ENCODE measurements at regions not wholly inside any gene's neighbourhood (a gene's known extent, or its start where the extent isn't known, plus 50 kb on each side); places are given as distances from the start of the nearest gene placed in this dataset.

DNA sequence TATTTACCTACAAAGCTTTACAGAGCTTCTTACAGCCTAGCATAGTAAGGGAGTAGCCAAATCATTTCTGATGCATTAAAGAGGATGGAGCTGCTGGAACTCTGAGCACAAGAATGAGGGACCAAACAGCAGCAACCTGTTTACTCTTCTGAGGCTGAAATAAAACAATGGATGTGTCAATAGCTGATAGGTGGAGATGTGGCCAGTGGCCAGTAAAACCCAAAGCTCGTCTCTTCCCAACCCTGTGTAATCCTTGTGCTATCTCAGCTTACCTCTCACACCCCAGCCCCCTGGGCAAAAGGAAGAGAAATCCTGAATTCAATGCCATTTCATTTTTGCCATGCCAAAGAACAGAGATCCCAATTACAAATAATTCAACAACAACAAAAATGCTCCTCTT is 446.7 kb upstream of the SMIM31 start:
- Histone ChIP-seq H3K4me1 (no peaks in the 10 kb centered on the region), H3K36me3 (ENCODE audit: insufficient read depth in 1 of 2, low read depth in 1 of 2) (no peaks in the 10 kb centered on the region), H3K27me3 (ENCODE audit: insufficient read depth in 3 of 3, low read length in 2 of 3) (no peaks in the 10 kb centered on the region), H3K27ac (no peak overlapping the region), H3K9me3 (no peaks in the 10 kb centered on the region), H3K4me3 (no peak overlapping the region)
- intact Hi-C loops (cut with DNase I) = no loop called here
- ATAC-seq (no peak), DNase-seq (no peak)
- TF ChIP-seq, protein P1, sequence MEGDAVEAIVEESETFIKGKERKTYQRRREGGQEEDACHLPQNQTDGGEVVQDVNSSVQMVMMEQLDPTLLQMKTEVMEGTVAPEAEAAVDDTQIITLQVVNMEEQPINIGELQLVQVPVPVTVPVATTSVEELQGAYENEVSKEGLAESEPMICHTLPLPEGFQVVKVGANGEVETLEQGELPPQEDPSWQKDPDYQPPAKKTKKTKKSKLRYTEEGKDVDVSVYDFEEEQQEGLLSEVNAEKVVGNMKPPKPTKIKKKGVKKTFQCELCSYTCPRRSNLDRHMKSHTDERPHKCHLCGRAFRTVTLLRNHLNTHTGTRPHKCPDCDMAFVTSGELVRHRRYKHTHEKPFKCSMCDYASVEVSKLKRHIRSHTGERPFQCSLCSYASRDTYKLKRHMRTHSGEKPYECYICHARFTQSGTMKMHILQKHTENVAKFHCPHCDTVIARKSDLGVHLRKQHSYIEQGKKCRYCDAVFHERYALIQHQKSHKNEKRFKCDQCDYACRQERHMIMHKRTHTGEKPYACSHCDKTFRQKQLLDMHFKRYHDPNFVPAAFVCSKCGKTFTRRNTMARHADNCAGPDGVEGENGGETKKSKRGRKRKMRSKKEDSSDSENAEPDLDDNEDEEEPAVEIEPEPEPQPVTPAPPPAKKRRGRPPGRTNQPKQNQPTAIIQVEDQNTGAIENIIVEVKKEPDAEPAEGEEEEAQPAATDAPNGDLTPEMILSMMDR (IDR thresholded peaks at IDR 0.05) = no peak
- WGBS, 3 donors = 59 to 73% (median 65%) methylated on average over 1 of the region's 1 CpG

DNA sequence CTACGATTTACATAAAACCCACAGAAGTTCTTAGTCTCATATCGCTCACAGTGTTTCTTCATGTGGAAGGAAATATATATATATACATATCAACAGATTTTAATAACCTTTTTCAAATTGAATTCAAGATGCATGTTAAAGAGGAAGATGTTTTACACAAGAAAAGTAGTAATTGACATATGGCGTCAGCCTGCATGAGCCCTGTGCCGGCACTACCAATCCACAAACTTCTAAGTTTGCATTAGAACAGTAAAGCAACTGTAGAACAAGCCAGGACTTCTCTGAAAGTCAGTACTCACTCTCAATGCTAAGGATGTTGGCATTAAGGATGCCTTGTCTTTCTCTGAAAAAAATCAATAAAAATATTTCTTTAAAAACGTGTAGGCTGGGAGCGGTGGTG is 441.3 kb upstream of the SMIM31 start:
- Histone ChIP-seq H3K4me3 (no peak overlapping the region), H3K27ac (no peak overlapping the region), H3K9me3 (no peaks in the 10 kb centered on the region), H3K4me1 (no peaks in the 10 kb centered on the region), H3K27me3 (ENCODE audit: insufficient read depth in 3 of 3, low read length in 2 of 3) (no peaks in the 10 kb centered on the region), H3K36me3 (ENCODE audit: insufficient read depth in 1 of 2, low read depth in 1 of 2) (no peaks in the 10 kb centered on the region)
- intact Hi-C loops (cut with DNase I) = no loop called here
- DNase-seq (no peak), ATAC-seq (no peak)
- TF ChIP-seq, protein P1 (IDR thresholded peaks at IDR 0.05) = no peak
- 91 to 95% (median 94%) methylated on average over 6 of the region's 6 CpGs for whole genome bisulfite sequencing, 3 donors

DNA sequence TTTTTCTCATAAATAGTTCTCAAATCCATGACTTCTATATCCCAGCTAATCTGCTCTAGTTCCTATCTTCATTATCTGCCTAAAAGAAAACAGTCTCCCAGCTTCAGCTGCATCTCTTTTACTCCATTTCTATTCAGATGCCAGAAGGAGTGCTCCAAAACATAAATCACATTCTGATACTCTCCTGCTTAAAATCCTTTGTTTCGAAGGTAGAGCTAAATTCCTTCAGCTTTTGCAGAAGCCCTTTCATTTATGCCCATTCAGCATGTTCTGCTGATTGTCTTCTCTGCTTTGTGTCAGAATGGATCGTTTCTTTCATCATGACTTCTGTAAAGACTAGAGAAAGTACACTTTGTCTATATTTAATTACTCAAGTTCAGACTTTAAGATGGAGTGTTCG is 440.1 kb upstream of the SMIM31 start:
- H3K36me3 ChIP-seq (ENCODE audit: insufficient read depth in 1 of 2, low read depth in 1 of 2) = no peaks in the 10 kb centered on the region
- H3K27me3 ChIP-seq (ENCODE audit: insufficient read depth in 3 of 3, low read length in 2 of 3) = no peaks in the 10 kb centered on the region
- TF ChIP-seq, protein P1 (IDR thresholded peaks at IDR 0.05) = no peak
- 45 to 67% (median 61%) methylated on average over 3 of the region's 3 CpGs for WGBS, 3 donors
- no peaks in the 10 kb centered on the region for H3K9me3 ChIP-seq
- DNase-seq = no peak
- no peak overlapping the region for H3K4me3 ChIP-seq
- no peak overlapping the region for H3K27ac ChIP-seq
- H3K4me1 ChIP-seq = no peaks in the 10 kb centered on the region
- intact Hi-C loops (cut with DNase I) = no loop called here
- no peak for ATAC-seq

DNA sequence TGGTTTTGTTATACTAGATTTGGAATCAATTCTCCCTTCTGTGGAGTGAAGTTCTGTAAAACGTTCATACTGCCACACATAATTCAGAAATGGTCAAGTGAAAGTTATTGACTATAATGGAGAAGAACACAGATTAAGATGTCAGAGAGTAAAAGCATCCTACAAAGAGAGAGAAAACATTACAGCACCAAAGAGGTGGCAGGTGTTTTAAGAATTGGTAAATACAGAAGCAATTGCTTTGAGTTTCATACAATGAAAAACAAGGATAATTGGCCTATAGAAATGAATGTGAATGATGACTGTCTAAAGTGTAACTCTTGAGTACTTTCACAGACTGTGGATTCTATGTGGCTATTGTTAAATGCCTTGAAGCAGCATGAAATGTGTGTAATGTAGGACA is 435.6 kb upstream of the SMIM31 start:
- Histone ChIP-seq H3K36me3 (ENCODE audit: insufficient read depth in 1 of 2, low read depth in 1 of 2) (no peaks in the 10 kb centered on the region), H3K9me3 (no peaks in the 10 kb centered on the region), H3K4me1 (no peaks in the 10 kb centered on the region), H3K27me3 (ENCODE audit: insufficient read depth in 3 of 3, low read length in 2 of 3) (no peaks in the 10 kb centered on the region), H3K27ac (no peak overlapping the region), H3K4me3 (no peak overlapping the region)
- WGBS, 3 donors = 44 to 59% (median 51%) methylated on average over 1 of the region's 1 CpG
- TF ChIP-seq, protein P1 (IDR thresholded peaks at IDR 0.05) = no peak
- no peak for DNase-seq
- no peak for ATAC-seq
- intact Hi-C loops (cut with DNase I) = no loop called here

DNA sequence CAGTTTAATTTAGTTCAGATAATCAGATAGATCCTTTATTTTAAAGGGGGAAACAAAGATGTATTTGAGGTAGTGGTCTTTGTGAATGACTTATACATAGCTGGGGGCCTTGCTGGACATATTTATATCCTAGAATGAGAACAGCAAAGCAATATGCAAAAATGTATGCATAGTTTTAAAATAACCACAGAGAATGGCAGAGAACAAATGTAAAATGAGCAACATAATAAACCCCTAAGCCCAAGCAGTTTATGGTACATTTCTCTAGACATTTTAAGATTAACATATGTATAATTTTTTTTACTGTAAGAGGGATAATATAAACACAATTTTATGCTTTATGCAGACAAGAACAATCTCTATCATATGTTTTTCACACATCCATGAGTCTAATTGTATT is 434.2 kb upstream of the SMIM31 start:
- H3K4me3 ChIP-seq = no peak overlapping the region
- H3K4me1 ChIP-seq = no peaks in the 10 kb centered on the region
- ATAC-seq (no peak), DNase-seq (no peak)
- H3K27ac ChIP-seq = no peak overlapping the region
- intact Hi-C loops (cut with DNase I) = no loop called here
- H3K9me3 ChIP-seq = no peaks in the 10 kb centered on the region
- no peaks in the 10 kb centered on the region for H3K27me3 ChIP-seq (ENCODE audit: insufficient read depth in 3 of 3, low read length in 2 of 3)
- TF ChIP-seq, protein P1 (IDR thresholded peaks at IDR 0.05) = no peak
- no peaks in the 10 kb centered on the region for H3K36me3 ChIP-seq (ENCODE audit: insufficient read depth in 1 of 2, low read depth in 1 of 2)

Measured in psoas muscle (tissue), 7 donors.